Lower lobe of right lung (tissue), 2 donors: ENCODE measurements at regions not wholly inside any gene's neighbourhood (a gene's known extent, or its start where the extent isn't known, plus 50 kb on each side); places are given as distances from the start of the nearest gene placed in this dataset.

Experiments used
- ATAC-seq, 2 donors: fragments of 200-7000 bp; cut with Tn5 transposase; one replicate each; pipeline ENCODE4 v1.9.1; 2020 to 2022; ENCODE audit warnings: mild to moderate bottlenecking in 2 of 2, moderate library complexity in 2 of 2
- DNase-seq: peaks from one replicate; pipeline ENCODE4 v3.0.0-alpha.2; 2020
- H3K27ac ChIP-seq: fragments of 200-600 bp; one replicate; pipeline ENCODE4 v1.8.0; 2022
- H3K27me3 ChIP-seq: fragments of 200-600 bp; one replicate; pipeline ENCODE4 v1.8.0; 2022; ENCODE audit warnings: low read depth
- H3K36me3 ChIP-seq: fragments of 200-600 bp; one replicate; pipeline ENCODE4 v1.8.0; 2022; ENCODE audit warnings: mild to moderate bottlenecking
- H3K4me1 ChIP-seq: fragments of 200-600 bp; one replicate; pipeline ENCODE4 v1.8.0; 2022
- H3K4me3 ChIP-seq: fragments of 200-600 bp; one replicate; pipeline ENCODE4 v1.8.0; 2022; ENCODE audit warnings: mild to moderate bottlenecking
- H3K9me3 ChIP-seq: fragments of 200-600 bp; one replicate; pipeline ENCODE4 v1.8.0; 2022
- intact Hi-C: fragments of 100-400 bp; cut with DNase I; formaldehyde crosslinking; loops from one replicate; pipeline ENCODE4 v1.11.0; 2022
- TF ChIP-seq, protein P1 (sequence below): fragments of 200-600 bp; IDR thresholded peaks from one replicate; pipeline ENCODE4 v1.8.0; 2022; ENCODE audit warnings: antibody characterized with exemption, mild to moderate bottlenecking
- donor health status: DM: no; HTN: yes; CAD: no; lungs with severe emphysema.

GRCh38 chr2:220000586-220000985 lies 373.2 kb downstream of the SLC4A3 start:
- no peak overlapping the region for H3K27ac ChIP-seq
- no peak for DNase-seq
- TF ChIP-seq, protein P1, sequence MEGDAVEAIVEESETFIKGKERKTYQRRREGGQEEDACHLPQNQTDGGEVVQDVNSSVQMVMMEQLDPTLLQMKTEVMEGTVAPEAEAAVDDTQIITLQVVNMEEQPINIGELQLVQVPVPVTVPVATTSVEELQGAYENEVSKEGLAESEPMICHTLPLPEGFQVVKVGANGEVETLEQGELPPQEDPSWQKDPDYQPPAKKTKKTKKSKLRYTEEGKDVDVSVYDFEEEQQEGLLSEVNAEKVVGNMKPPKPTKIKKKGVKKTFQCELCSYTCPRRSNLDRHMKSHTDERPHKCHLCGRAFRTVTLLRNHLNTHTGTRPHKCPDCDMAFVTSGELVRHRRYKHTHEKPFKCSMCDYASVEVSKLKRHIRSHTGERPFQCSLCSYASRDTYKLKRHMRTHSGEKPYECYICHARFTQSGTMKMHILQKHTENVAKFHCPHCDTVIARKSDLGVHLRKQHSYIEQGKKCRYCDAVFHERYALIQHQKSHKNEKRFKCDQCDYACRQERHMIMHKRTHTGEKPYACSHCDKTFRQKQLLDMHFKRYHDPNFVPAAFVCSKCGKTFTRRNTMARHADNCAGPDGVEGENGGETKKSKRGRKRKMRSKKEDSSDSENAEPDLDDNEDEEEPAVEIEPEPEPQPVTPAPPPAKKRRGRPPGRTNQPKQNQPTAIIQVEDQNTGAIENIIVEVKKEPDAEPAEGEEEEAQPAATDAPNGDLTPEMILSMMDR, result no peak
- H3K4me3 ChIP-seq, result no peak overlapping the region
- H3K4me1 ChIP-seq, result no peaks in the 10 kb centered on the region
- no peaks in the 10 kb centered on the region for H3K27me3 ChIP-seq
- no peaks in the 10 kb centered on the region for H3K9me3 ChIP-seq
- no peaks in the 10 kb centered on the region for H3K36me3 ChIP-seq
- ATAC-seq, result no peak
- intact Hi-C loops, result no loop called here

GRCh38 chr2:220001751-220002150 lies 374.3 kb downstream of the SLC4A3 start:
- TF ChIP-seq, protein P1, result no peak

DNA sequence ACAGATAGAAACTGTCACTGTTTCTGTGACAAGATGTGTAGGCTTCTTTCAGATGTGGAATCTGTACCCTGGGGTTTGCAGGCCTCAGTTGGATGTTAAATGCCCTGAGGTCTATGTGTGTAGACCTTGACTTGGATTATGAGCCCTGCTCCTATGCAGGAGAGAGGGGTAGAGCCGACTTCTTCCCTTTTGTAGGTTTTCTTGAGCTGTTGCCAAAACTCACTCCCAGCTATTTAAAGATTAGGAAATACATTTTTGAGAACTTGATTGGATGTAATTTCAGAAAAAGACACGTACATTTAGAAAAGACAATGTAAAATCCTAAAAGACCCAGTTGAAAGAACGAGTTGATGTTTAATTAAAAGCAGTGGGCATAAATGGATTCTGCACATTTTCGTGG lies 374.8 kb downstream of the SLC4A3 start:
- TF ChIP-seq, protein P1, result no peak
- no peak for DNase-seq
- no peaks in the 10 kb centered on the region for H3K27me3 ChIP-seq
- ATAC-seq, result no peak
- no peaks in the 10 kb centered on the region for H3K4me1 ChIP-seq
- H3K4me3 ChIP-seq, result no peak overlapping the region
- intact Hi-C loops, result no loop called here
- H3K27ac ChIP-seq, result no peak overlapping the region
- H3K9me3 ChIP-seq, result no peaks in the 10 kb centered on the region
- H3K36me3 ChIP-seq, result no peaks in the 10 kb centered on the region

More at GRCh38 chr2:220001751-220002150, 374.3 kb downstream of the SLC4A3 start:
- H3K27me3 ChIP-seq, result no peaks in the 10 kb centered on the region
- H3K27ac ChIP-seq, result no peak overlapping the region
- ATAC-seq, result no peak
- H3K4me3 ChIP-seq, result no peak overlapping the region
- intact Hi-C loops, result no loop called here
- H3K9me3 ChIP-seq, result no peaks in the 10 kb centered on the region
- no peak for DNase-seq
- H3K36me3 ChIP-seq, result no peaks in the 10 kb centered on the region
- no peaks in the 10 kb centered on the region for H3K4me1 ChIP-seq

GRCh38 chr2:220002699-220003098 lies 375.3 kb downstream of the SLC4A3 start:
- no peak overlapping the region for H3K27ac ChIP-seq
- H3K27me3 ChIP-seq, result no peaks in the 10 kb centered on the region
- no peaks in the 10 kb centered on the region for H3K9me3 ChIP-seq
- DNase-seq (no peak), ATAC-seq (no peak)
- TF ChIP-seq, protein P1, result no peak
- H3K4me3 ChIP-seq, result no peak overlapping the region
- H3K4me1 ChIP-seq, result no peaks in the 10 kb centered on the region
- H3K36me3 ChIP-seq, result no peaks in the 10 kb centered on the region
- intact Hi-C loops, result no loop called here

DNA sequence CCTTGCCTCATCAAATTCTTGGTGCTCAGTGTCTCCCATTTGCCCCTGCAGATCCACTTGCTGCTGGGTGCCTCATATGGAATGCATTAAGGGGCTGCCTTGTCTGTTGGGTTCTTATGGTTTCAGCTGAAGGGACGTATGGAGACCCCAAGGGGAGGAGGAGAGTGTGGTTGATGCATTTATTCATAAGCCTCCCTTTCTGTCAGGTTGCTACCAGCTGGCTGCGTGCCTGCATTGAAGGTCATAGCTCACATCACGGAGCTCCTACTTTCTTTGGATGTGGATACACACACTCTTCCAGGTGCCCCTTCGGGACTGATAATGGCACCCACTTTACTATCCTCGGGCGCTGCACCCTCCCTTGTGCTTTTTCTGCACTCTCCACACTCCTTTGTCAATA lies 377.9 kb downstream of the SLC4A3 start:
- intact Hi-C loops, result no loop called here
- no peak for ATAC-seq
- TF ChIP-seq, protein P1, result no peak
- Histone ChIP-seq H3K4me3 (no peak overlapping the region), H3K27me3 (no peaks in the 10 kb centered on the region), H3K4me1 (no peaks in the 10 kb centered on the region), H3K36me3 (no peaks in the 10 kb centered on the region), H3K27ac (no peak overlapping the region), H3K9me3 (no peaks in the 10 kb centered on the region)
- no peak for DNase-seq

DNA sequence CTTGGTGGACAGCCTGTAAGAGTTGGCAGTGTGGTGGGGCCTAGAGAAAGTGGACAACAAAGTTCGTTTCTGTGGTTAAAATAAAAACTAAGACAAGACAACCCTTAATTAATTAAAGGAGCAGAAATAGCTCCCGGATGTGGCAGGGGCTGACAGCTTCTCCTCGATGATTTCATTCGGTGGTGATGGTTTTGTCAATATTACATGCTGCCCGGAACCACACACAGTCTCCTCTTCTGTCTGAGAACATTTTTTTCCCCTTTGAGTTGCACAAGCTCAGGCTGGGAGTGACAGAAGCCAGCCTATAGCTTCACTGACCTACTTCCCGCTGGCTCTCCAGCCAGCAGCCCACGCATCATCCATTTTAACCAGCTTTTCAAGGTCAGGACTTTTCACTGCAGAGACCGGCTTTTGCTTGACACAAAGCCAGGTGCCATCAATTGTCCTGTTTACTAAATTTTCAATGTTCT lies 378.8 kb downstream of the SLC4A3 start:
- H3K4me1 ChIP-seq, result no peaks in the 10 kb centered on the region
- TF ChIP-seq, protein P1, result no peak
- ATAC-seq, result peak in 1 of 2 donors; percentile 59
- H3K9me3 ChIP-seq, result no peaks in the 10 kb centered on the region
- no peak for DNase-seq
- H3K27ac ChIP-seq, result no peak overlapping the region
- intact Hi-C loops, result no loop called here
- H3K4me3 ChIP-seq, result no peak overlapping the region
- H3K27me3 ChIP-seq, result no peaks in the 10 kb centered on the region
- no peaks in the 10 kb centered on the region for H3K36me3 ChIP-seq
